IPS DF 19.7 (cell line): ENCODE measurements at regions not wholly inside any gene's neighbourhood (a gene's known extent, or its start where the extent isn't known, plus 50 kb on each side); places are given as distances from the start of the nearest gene placed in this dataset.

Experiments used
- DNase-seq: peaks from one replicate; pipeline ENCODE4 v3.0.0-alpha.2; 2013; ENCODE audit warnings: low read depth, low spot score

- DNase-seq, result no peak
Observed at GRCh38 chr12:127429551-127430285, 837.3 kb upstream of the TMEM132C start.

DNA sequence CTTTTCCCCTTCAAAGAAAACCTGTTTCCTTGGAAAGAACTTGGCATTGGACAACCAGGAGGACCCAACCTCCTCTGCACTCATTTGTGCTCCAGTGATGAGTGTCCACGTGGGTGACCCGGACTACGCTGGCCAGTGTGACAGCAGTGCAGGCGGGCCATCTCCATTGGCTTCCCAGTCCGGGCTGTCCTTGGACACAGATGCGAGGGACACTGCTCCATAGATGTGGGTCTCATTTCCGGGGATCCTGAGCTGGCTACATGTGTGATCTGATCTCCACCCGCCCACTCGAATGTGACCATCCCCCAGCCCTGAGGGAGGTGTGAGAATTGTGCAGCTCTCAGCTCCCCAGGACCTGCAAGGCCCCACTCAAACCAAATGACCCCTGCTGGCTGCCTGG, 836.6 kb upstream of the TMEM132C start:
- no peak for DNase-seq

DNA sequence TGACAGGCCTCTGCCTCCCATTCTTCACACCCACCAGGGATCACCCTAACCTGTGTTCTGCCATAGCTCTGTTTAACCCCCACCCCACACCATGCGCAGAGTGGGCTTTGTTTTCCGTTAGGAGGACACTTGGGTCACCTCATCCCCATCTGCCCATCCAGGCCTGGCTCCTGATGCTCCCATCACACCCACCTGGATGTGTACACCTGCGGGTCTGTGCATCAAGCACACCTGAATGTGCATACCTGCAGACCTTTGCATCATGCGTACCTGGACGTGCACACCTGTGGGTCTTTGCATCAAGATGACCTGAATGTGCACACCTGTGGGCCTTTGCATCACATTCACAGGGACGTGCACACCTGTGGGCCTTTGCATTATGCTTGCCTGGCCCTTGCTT, 835.8 kb upstream of the TMEM132C start:
- DNase-seq, result no peak

DNA sequence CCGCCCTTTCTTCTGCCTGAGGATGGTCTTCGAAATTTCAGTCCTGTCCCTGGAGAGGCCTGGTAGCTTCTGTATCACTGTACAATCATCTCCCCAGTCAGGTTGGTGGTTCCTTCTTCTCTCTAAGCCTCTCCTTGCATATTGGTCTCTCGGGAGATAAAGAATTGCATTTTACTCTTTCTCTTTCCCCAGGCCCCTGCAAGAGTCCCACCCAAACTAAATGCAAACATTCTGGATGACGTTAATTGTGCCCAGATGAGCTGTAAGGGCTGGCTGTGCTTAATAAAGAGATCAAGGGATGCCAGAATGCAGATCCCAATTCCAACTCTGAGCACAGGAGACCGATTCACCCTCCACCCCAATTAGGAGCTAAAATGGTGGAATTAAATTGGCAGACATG, 835.4 kb upstream of the TMEM132C start:
- DNase-seq, result no peak

DNA sequence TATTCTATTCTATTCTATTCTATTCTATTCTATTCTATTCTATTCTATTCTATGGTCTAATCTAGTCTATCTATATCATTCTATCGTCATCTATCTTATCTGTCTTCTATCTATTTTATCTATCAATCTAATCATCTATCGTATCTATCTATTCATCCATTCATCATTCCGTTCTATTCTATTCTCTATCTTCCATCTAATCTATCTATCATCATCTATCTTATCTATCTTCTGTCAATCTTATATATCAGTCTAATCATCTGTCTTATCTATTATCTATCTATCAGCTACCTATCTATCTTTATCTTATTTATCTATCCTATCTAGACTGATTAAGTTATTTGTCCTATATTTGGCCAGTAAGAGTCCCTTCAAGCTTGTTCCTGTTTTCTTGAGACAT, 831.5 kb upstream of the TMEM132C start:
- no peak for DNase-seq

- DNase-seq, result no peak
Observed at GRCh38 chr12:127438512-127439244, 828.3 kb upstream of the TMEM132C start.

- DNase-seq, result no peak
Observed at GRCh38 chr12:127445581-127446139, 821.3 kb upstream of the TMEM132C start.

GRCh38 chr12:127448906-127449305, 818.1 kb upstream of the TMEM132C start:
- DNase-seq, result no peak

- DNase-seq, result no peak
Observed at GRCh38 chr12:127450826-127451225, 816.1 kb upstream of the TMEM132C start.

GRCh38 chr12:127455347-127456265, 811.4 kb upstream of the TMEM132C start:
- DNase-seq, result peak; percentile 15

- no peak for DNase-seq
Observed at GRCh38 chr12:127457726-127458125, 809.2 kb upstream of the TMEM132C start.

DNA sequence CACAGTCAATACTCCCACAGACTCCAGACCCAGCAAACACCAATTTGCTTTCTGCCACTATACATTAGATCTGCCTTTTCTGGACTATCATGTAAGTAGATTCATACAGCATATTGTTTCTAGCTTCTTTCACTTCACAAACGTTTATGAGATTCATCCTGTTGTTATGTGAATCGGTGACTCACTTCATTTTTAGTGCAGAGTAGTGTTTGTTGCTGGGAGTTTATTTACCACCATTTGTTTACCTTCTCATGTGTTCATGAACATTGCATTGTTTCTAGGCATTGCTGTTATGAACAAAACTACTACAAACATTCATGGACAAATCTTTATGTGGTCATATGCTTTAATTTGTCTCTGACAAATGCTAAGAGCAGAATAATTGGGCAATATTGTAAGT, 807.8 kb upstream of the TMEM132C start:
- DNase-seq, result no peak

DNA sequence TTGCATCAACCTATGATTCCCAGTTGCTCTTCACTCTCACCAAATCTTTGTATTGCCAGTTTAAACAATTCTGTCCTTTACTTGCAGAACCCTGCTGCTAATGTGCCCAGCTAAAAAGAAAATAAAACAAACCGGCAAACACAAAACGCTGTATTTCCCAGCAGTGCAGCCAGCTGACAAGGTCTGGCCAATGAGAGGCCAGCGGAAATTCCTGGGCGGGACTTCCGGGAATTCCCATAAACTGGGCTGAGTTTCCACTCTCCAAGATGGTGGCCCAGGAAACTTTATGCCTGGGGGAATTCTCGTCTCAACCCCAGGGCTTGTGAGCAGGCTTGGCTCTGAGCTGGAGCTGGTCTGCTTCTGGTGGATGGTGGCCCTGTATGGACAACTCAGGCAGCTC, 807.3 kb upstream of the TMEM132C start:
- DNase-seq, result no peak

DNA sequence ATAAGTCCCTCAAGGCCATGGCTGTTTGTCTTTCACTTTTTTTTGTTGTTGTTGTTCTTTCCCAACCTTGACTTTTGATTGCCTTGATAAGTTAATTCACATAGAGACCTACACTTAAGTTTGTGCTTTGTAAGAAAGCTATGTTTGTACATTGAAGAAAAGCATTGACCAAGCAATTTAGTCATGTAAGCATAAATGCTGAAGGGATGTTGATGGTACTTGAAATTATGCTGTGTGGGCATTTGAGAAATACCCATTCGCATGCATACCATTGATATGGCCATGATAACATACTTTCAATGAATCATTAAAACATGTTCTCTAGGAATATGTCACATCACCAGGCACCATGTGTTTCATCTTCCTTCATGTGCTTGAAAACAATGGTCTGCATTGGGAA, 803.7 kb upstream of the TMEM132C start:
- DNase-seq, result no peak

DNA sequence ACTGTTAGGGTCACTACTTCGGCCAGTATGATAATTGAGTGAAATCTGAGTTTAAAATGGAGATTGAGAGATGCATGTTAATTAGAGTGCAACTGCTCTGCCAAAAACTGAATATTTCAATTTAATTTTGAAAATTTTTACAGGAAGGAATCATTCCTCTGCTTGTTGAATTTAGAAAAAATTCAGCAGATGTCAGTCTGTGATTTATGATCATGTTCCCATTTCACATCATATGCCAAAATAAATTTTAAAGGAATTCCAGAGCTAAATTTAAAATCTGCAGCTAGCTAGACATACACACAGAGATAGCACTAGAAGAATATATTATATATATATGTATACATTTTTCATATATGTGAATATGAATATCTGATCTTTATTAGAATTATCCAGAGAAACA, 797.6 kb upstream of the TMEM132C start:
- no peak for DNase-seq

- DNase-seq, result no peak
Observed at GRCh38 chr12:127473766-127474165, 793.2 kb upstream of the TMEM132C start.

DNA sequence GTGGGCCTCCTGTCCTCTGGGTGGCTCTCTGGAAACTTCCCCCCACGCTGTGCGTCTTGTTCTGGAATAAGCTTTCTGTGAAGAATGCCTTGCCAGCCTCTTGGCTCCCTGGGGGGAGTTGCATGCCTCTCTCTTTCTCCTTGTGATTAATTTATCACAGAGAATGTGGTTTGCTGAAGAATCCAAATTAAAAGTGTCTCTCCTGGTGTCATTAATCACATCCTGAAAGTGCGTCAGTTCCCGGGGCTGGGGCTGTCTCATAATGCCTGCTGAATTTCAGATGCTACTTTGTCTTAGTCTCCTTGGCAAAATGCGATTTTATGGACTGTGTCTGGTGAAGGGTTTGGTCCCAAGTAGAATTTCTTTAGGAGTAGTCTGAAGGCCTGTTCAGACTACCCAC, 787.7 kb upstream of the TMEM132C start:
- no peak for DNase-seq

GRCh38 chr12:127480775-127481314, 786.1 kb upstream of the TMEM132C start:
- DNase-seq, result no peak

DNA sequence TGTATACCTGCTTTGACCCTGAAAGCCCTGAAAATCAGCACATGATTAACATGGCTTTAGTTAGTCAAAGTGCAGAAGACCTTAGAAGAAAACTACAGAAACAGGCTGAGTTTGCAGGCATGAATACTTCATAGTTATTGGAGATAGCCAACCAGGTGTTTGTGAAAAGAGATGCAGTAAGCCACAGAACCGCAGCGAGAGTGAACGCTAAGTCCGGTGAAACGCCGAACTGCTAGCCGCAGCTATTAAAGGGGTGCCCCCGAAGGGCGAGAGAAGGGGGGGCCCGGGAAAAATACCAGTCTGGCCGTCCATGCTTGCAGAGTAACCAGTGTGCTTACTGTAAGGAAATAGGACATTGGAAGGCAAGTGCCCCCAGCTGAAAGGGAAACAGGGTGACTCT, 784.0 kb upstream of the TMEM132C start:
- no peak for DNase-seq

- DNase-seq, result no peak
Observed at GRCh38 chr12:127485528-127485927, 781.4 kb upstream of the TMEM132C start.

DNA sequence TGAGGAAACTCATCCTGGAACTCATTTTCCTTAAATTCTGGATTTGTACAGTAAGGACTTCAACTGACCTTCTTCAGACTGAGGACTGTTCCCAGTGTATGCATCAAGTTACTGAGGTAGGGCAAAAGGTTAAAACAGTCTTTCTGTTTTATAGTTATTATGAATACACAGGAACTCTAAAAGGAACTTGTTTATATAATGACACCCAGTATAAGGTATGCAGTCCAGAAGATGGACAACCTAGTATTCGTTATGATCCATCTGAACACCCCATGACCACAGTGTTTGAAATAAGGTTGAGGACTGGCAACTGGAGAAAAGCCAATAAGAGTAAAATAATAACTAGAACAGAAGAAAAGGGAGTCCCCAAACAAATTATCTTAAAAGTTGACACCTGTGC, 779.9 kb upstream of the TMEM132C start:
- DNase-seq, result no peak

- no peak for DNase-seq
Observed at GRCh38 chr12:127489061-127489460, 777.9 kb upstream of the TMEM132C start.
